ENCODE measurements at regions not wholly inside any gene's neighbourhood (a gene's known extent, or its start where the extent isn't known, plus 50 kb on each side); places are given as distances from the start of the nearest gene placed in this dataset.

DNA sequence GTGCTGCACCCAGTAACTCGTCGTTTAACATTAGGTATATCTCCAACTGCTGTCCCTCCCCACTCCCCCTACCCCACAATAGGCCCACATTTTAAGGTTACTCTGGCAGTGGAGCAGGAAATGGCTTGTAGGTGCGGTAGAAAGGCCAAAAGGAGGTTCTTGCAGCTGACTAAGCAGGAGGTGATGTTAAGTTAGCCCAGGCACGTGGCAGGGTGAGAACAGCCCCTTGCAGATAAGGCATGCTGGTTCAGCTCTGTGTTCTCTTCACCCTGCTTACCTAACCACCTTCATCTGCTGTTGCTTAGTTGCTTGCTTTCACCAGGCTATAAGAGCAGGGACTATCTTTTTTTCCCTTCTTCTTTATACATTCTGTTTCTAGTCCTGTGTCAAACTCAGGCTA, 1082.8 kb upstream of the RBFOX1 start:
- no peaks in the 10 kb centered on the region for H3K9me2 ChIP-seq (replicated peaks; ENCODE audit: insufficient read depth, low read length)
- no peaks in the 10 kb centered on the region for H3K4me1 ChIP-seq (ENCODE audit: low read length)
- no peak overlapping the region for H3K27ac ChIP-seq (ENCODE audit: low read length)
- H3K79me2 ChIP-seq (ENCODE audit: low read length), result no peaks in the 10 kb centered on the region
- no peak for DNase-seq
- H3K27me3 ChIP-seq (ENCODE audit: low read length), result no peaks in the 10 kb centered on the region
- H4K20me1 ChIP-seq (ENCODE audit: insufficient read depth, low read depth, low read length), result no peaks in the 10 kb centered on the region
- H3K9ac ChIP-seq (ENCODE audit: low read length), result no peak overlapping the region
- H2AFZ ChIP-seq (ENCODE audit: low read length), result no peak overlapping the region
- H3K36me3 ChIP-seq (ENCODE audit: insufficient read depth, low read length), result no peaks in the 10 kb centered on the region
- no peak overlapping the region for H3K4me3 ChIP-seq (ENCODE audit: low read length)
- no peak overlapping the region for H3K4me2 ChIP-seq (ENCODE audit: low read depth, low read length, poor library complexity, severe bottlenecking)
- peaks cover 5% of the 10 kb centered on the region; the same call in 1 of the 2 replicates for H3K9me3 ChIP-seq (ENCODE audit: low read length)

DNA sequence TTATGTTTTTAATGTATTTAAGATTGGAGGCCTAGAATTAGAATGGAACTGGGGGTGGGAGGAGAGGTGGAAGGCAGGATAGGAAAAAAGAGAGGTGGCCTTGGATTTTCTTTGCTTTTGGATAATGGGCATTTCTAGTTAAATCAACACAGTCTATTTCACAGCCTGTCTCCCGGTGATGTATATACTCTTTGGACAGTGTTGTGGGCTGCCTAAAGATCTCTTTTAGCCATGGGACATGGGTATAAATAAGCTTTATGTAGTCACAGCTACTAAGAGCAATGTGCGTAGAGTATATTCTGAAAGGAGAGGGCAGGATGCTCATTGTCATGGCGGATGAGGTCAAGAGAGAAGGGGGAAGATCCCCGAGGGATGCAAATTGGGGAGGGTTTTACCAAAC, 1084.4 kb upstream of the RBFOX1 start:
- no peaks in the 10 kb centered on the region for H3K4me1 ChIP-seq (ENCODE audit: low read length)
- H4K20me1 ChIP-seq (ENCODE audit: insufficient read depth, low read depth, low read length), result no peaks in the 10 kb centered on the region
- H3K27me3 ChIP-seq (ENCODE audit: low read length), result no peaks in the 10 kb centered on the region
- DNase-seq, result no peak
- peaks cover 4% of the 10 kb centered on the region; the same call in 1 of the 2 replicates for H3K9me3 ChIP-seq (ENCODE audit: low read length)
- H3K9me2 ChIP-seq (replicated peaks; ENCODE audit: insufficient read depth, low read length), result no peaks in the 10 kb centered on the region
- no peak overlapping the region for H2AFZ ChIP-seq (ENCODE audit: low read length)
- H3K79me2 ChIP-seq (ENCODE audit: low read length), result no peaks in the 10 kb centered on the region
- H3K4me2 ChIP-seq (ENCODE audit: low read depth, low read length, poor library complexity, severe bottlenecking), result no peak overlapping the region
- no peak overlapping the region for H3K27ac ChIP-seq (ENCODE audit: low read length)
- H3K4me3 ChIP-seq (ENCODE audit: low read length), result no peak overlapping the region
- H3K9ac ChIP-seq (ENCODE audit: low read length), result no peak overlapping the region
- H3K36me3 ChIP-seq (ENCODE audit: insufficient read depth, low read length), result no peaks in the 10 kb centered on the region

DNA sequence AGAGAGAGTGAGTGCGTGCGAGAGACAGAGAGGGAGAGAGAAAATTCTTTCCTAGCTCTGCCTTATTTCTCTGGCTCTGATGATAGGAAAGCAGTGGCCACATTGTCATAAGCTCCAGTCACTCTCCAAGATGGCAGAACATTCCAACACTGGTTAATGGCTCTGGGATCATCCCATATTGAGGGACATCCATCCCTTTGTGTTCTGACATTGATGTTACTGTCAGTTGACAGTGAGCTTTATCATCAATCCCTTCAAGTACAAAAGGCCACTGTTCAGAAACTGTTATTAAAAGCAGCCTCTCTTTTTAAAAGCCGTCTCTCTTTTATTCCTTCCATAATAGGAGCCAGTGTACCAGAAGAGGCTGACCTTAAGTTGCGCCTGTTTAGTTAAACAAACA, 1084.9 kb upstream of the RBFOX1 start:
- no peak for DNase-seq
- H4K20me1 ChIP-seq (ENCODE audit: insufficient read depth, low read depth, low read length), result no peaks in the 10 kb centered on the region
- no peaks in the 10 kb centered on the region for H3K79me2 ChIP-seq (ENCODE audit: low read length)
- H3K36me3 ChIP-seq (ENCODE audit: insufficient read depth, low read length), result no peaks in the 10 kb centered on the region
- H3K27ac ChIP-seq (ENCODE audit: low read length), result no peak overlapping the region
- peaks cover 4% of the 10 kb centered on the region; the same call in 1 of the 2 replicates for H3K9me3 ChIP-seq (ENCODE audit: low read length)
- no peaks in the 10 kb centered on the region for H3K4me1 ChIP-seq (ENCODE audit: low read length)
- no peak overlapping the region for H3K9ac ChIP-seq (ENCODE audit: low read length)
- no peaks in the 10 kb centered on the region for H3K27me3 ChIP-seq (ENCODE audit: low read length)
- no peak overlapping the region for H3K4me2 ChIP-seq (ENCODE audit: low read depth, low read length, poor library complexity, severe bottlenecking)
- H3K9me2 ChIP-seq (replicated peaks; ENCODE audit: insufficient read depth, low read length), result no peaks in the 10 kb centered on the region
- no peak overlapping the region for H3K4me3 ChIP-seq (ENCODE audit: low read length)
- H2AFZ ChIP-seq (ENCODE audit: low read length), result no peak overlapping the region

DNA sequence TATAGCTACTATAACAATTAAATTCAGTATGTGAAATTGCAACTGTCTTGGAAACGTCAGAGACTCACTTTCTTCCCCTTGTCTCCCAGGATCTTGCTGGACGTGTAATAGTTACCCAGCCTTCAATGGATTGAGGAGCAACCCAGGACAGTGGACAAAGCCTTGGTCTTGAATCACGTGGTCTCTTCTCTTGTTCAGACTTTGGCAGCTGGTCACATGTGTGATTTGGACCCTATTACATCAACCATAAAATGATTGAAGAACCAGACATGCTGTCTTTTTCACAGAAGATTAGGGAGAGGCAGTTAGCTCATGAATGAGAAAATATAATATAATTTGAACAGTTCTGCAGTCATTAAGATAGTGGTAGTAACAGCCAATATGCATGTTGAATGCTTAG, 1085.5 kb upstream of the RBFOX1 start:
- H3K27me3 ChIP-seq (ENCODE audit: low read length), result no peaks in the 10 kb centered on the region
- no peak for DNase-seq
- H3K4me3 ChIP-seq (ENCODE audit: low read length), result no peak overlapping the region
- no peaks in the 10 kb centered on the region for H3K9me2 ChIP-seq (replicated peaks; ENCODE audit: insufficient read depth, low read length)
- no peak overlapping the region for H3K4me2 ChIP-seq (ENCODE audit: low read depth, low read length, poor library complexity, severe bottlenecking)
- H3K36me3 ChIP-seq (ENCODE audit: insufficient read depth, low read length), result no peaks in the 10 kb centered on the region
- H3K79me2 ChIP-seq (ENCODE audit: low read length), result no peaks in the 10 kb centered on the region
- H3K9me3 ChIP-seq (ENCODE audit: low read length), result peaks cover 4% of the 10 kb centered on the region; the same call in 1 of the 2 replicates
- H3K27ac ChIP-seq (ENCODE audit: low read length), result no peak overlapping the region
- no peaks in the 10 kb centered on the region for H4K20me1 ChIP-seq (ENCODE audit: insufficient read depth, low read depth, low read length)
- no peaks in the 10 kb centered on the region for H3K4me1 ChIP-seq (ENCODE audit: low read length)
- H3K9ac ChIP-seq (ENCODE audit: low read length), result no peak overlapping the region
- H2AFZ ChIP-seq (ENCODE audit: low read length), result no peak overlapping the region

DNA sequence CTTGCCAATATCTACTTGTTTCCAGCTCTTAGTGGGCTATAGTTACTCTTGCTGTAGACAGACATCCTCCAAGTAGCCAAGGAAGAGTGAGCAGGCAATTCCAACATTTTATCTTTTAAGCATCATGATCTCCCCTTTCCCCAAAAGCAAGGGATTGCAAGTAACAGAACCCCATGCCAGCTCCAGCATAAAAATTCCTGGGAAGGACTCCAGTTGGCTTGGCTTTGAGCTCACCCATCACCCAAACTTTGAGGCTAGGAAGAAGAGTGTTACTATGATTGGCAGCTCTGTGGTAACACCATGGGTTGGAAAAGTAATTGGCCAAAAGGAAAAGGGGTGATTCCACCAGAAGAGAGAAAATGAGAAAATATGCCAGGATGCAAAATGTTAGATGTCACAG, 1086.4 kb upstream of the RBFOX1 start:
- Histone ChIP-seq H3K9me2 (replicated peaks; ENCODE audit: insufficient read depth, low read length) (no peaks in the 10 kb centered on the region), H3K36me3 (ENCODE audit: insufficient read depth, low read length) (no peaks in the 10 kb centered on the region), H3K9ac (ENCODE audit: low read length) (no peak overlapping the region), H3K27me3 (ENCODE audit: low read length) (no peaks in the 10 kb centered on the region), H4K20me1 (ENCODE audit: insufficient read depth, low read depth, low read length) (no peaks in the 10 kb centered on the region), H3K9me3 (ENCODE audit: low read length) (peaks cover 4% of the 10 kb centered on the region), H3K4me2 (ENCODE audit: low read depth, low read length, poor library complexity, severe bottlenecking) (no peak overlapping the region), H2AFZ (ENCODE audit: low read length) (no peak overlapping the region), H3K4me3 (ENCODE audit: low read length) (no peak overlapping the region), H3K79me2 (ENCODE audit: low read length) (no peaks in the 10 kb centered on the region), H3K4me1 (ENCODE audit: low read length) (no peaks in the 10 kb centered on the region), H3K27ac (ENCODE audit: low read length) (no peak overlapping the region)
- no peak for DNase-seq

DNA sequence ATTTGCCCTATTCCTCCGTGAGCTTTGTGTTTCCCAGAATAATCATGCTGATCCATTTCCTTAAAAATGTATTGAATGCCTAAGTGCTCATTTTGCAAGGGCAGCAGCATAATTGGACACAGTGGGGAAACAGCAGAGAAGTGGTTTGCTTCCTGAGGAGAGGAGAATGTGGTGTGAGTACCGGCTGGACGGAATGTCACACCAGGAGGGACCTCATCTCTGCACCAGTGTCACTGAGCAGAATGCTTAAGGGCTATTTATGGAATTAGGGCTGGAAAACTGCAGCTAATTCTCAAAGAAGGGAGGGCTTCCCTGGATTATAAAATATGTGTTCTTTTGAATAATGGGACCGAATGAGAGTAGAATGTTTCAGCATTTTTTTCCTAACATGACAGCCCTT, 1100.6 kb upstream of the RBFOX1 start:
- Histone ChIP-seq H3K79me2 (ENCODE audit: low read length) (no peaks in the 10 kb centered on the region), H3K36me3 (ENCODE audit: insufficient read depth, low read length) (no peaks in the 10 kb centered on the region), H3K27ac (ENCODE audit: low read length) (no peak overlapping the region), H4K20me1 (ENCODE audit: insufficient read depth, low read depth, low read length) (no peaks in the 10 kb centered on the region), H3K9ac (ENCODE audit: low read length) (no peak overlapping the region), H3K27me3 (ENCODE audit: low read length) (no peaks in the 10 kb centered on the region), H3K4me2 (ENCODE audit: low read depth, low read length, poor library complexity, severe bottlenecking) (no peak overlapping the region), H2AFZ (ENCODE audit: low read length) (no peak overlapping the region), H3K4me1 (ENCODE audit: low read length) (no peaks in the 10 kb centered on the region), H3K9me3 (ENCODE audit: low read length) (no peaks in the 10 kb centered on the region), H3K9me2 (replicated peaks; ENCODE audit: insufficient read depth, low read length) (no peaks in the 10 kb centered on the region), H3K4me3 (ENCODE audit: low read length) (no peak overlapping the region)
- DNase-seq, result no peak

DNA sequence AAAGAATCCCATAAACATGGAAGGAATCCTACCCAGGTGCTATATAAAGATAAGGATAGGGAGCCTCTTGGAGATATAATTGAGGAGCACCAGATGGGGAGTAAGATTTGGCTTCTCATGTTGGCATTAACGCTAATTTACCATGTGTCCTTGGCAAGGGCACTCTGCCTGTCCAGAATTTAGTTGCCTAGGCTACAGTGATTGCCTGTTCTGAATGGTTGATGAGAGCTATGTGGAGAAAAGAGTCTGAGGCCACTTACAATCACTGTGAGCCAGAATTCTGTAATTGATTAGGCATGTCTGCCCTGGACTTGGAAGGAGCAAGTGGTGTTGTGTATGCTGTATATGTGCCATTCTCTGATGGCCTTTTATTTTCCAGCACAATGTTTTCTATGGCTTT, 1101.2 kb upstream of the RBFOX1 start:
- Histone ChIP-seq H3K79me2 (ENCODE audit: low read length) (no peaks in the 10 kb centered on the region), H3K27me3 (ENCODE audit: low read length) (no peaks in the 10 kb centered on the region), H3K36me3 (ENCODE audit: insufficient read depth, low read length) (no peaks in the 10 kb centered on the region), H3K27ac (ENCODE audit: low read length) (no peak overlapping the region), H3K4me2 (ENCODE audit: low read depth, low read length, poor library complexity, severe bottlenecking) (no peak overlapping the region), H3K9me3 (ENCODE audit: low read length) (no peaks in the 10 kb centered on the region), H3K9me2 (replicated peaks; ENCODE audit: insufficient read depth, low read length) (no peaks in the 10 kb centered on the region), H2AFZ (ENCODE audit: low read length) (no peak overlapping the region), H3K4me1 (ENCODE audit: low read length) (no peaks in the 10 kb centered on the region), H4K20me1 (ENCODE audit: insufficient read depth, low read depth, low read length) (no peaks in the 10 kb centered on the region), H3K9ac (ENCODE audit: low read length) (no peak overlapping the region), H3K4me3 (ENCODE audit: low read length) (no peak overlapping the region)
- DNase-seq, result no peak

DNA sequence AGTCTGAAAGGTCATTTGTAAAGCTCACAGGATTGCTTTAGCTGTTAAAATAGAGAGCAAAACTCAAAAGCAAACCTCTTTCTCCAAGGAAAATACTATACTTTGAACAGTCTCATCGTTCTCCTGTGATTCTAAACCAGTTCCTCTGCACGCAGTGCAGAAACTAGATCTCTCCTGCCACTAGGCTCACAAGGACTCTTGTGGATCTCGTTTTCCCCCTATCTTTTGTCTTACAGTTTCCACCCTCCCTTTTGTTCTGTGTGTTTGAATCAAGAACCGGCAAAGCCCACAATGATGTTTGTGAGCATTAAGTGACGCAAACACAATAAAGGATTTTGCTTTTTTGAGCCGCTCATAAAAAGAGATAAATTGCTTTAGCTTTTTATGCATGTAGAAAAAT, 1103.5 kb upstream of the RBFOX1 start:
- no peaks in the 10 kb centered on the region for H4K20me1 ChIP-seq (ENCODE audit: insufficient read depth, low read depth, low read length)
- no peaks in the 10 kb centered on the region for H3K27me3 ChIP-seq (ENCODE audit: low read length)
- no peaks in the 10 kb centered on the region for H3K79me2 ChIP-seq (ENCODE audit: low read length)
- no peak overlapping the region for H2AFZ ChIP-seq (ENCODE audit: low read length)
- no peak overlapping the region for H3K4me3 ChIP-seq (ENCODE audit: low read length)
- H3K4me1 ChIP-seq (ENCODE audit: low read length), result no peaks in the 10 kb centered on the region
- no peaks in the 10 kb centered on the region for H3K9me3 ChIP-seq (ENCODE audit: low read length)
- H3K9ac ChIP-seq (ENCODE audit: low read length), result no peak overlapping the region
- no peaks in the 10 kb centered on the region for H3K9me2 ChIP-seq (replicated peaks; ENCODE audit: insufficient read depth, low read length)
- H3K4me2 ChIP-seq (ENCODE audit: low read depth, low read length, poor library complexity, severe bottlenecking), result no peak overlapping the region
- DNase-seq, result no peak
- H3K27ac ChIP-seq (ENCODE audit: low read length), result no peak overlapping the region
- H3K36me3 ChIP-seq (ENCODE audit: insufficient read depth, low read length), result no peaks in the 10 kb centered on the region

DNA sequence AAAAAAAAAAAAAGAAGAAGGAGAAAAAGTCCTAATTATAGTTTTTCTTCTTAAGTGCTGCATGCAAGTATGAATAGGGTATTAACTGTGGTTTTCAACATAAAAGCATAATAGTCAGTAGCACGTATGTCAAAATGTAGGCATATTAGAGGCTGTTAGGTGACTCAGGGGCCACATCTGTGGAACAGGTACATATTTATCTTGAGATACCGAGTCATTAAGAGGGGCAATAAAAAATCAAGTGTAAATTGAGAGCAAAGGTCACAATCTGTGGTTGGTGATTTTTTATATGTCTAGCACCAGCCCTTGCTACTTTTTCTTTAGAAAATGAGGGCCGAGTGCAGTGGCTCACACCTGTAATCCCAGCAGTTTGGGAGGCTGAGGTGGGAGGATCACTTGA, 1113.8 kb upstream of the RBFOX1 start:
- Histone ChIP-seq H3K9me3 (ENCODE audit: low read length) (peaks cover 7% of the 10 kb centered on the region), H3K9ac (ENCODE audit: low read length) (no peak overlapping the region), H2AFZ (ENCODE audit: low read length) (no peak overlapping the region), H3K4me3 (ENCODE audit: low read length) (no peak overlapping the region), H3K4me2 (ENCODE audit: low read depth, low read length, poor library complexity, severe bottlenecking) (no peak overlapping the region), H3K27ac (ENCODE audit: low read length) (no peak overlapping the region), H3K9me2 (replicated peaks; ENCODE audit: insufficient read depth, low read length) (no peaks in the 10 kb centered on the region), H3K36me3 (ENCODE audit: insufficient read depth, low read length) (no peaks in the 10 kb centered on the region), H4K20me1 (ENCODE audit: insufficient read depth, low read depth, low read length) (no peaks in the 10 kb centered on the region), H3K4me1 (ENCODE audit: low read length) (no peaks in the 10 kb centered on the region), H3K79me2 (ENCODE audit: low read length) (no peaks in the 10 kb centered on the region), H3K27me3 (ENCODE audit: low read length) (no peaks in the 10 kb centered on the region)
- DNase-seq, result no peak

All from Karpas-422 (cell line).